Parathyroid adenoma (tissue), 2 donors: ENCODE measurements at regions not wholly inside any gene's neighbourhood (a gene's known extent, or its start where the extent isn't known, plus 50 kb on each side); places are given as distances from the start of the nearest gene placed in this dataset.

Experiments used
- H2AFZ ChIP-seq: fragments of 300-600 bp; sonication (generic); one replicate; pipeline ENCODE4 v1.7.0; 2017; ENCODE audit warnings: antibody characterized with exemption, mild to moderate bottlenecking
- H3K27ac ChIP-seq: fragments of 300-600 bp; sonication (generic); one replicate; pipeline ENCODE4 v1.7.0; 2017
- H3K27me3 ChIP-seq: fragments of 300-600 bp; sonication (generic); one replicate; pipeline ENCODE4 v1.7.0; 2017; ENCODE audit warnings: low read length; ENCODE audit not compliant: control insufficient read depth, insufficient read depth
- H3K36me3 ChIP-seq: fragments of 300-600 bp; sonication (generic); one replicate; pipeline ENCODE4 v1.7.0; 2017; ENCODE audit warnings: low read length; ENCODE audit not compliant: control insufficient read depth, insufficient read depth
- H3K4me1 ChIP-seq: fragments of 300-600 bp; sonication (generic); one replicate; pipeline ENCODE4 v1.7.0; 2017; ENCODE audit warnings: control low read depth
- H3K4me2 ChIP-seq: fragments of 300-600 bp; sonication (generic); one replicate; pipeline ENCODE4 v1.7.0; 2017; ENCODE audit warnings: low read length
- H3K4me3 ChIP-seq: fragments of 300-600 bp; sonication (generic); one replicate; pipeline ENCODE4 v1.7.0; 2017; ENCODE audit warnings: low read depth, low read length
- H3K79me2 ChIP-seq: fragments of 300-600 bp; sonication (generic); one replicate; pipeline ENCODE4 v1.7.0; 2017; ENCODE audit warnings: control low read depth
- H3K9ac ChIP-seq: fragments of 300-600 bp; sonication (generic); one replicate; pipeline ENCODE4 v1.7.0; 2017; ENCODE audit warnings: mild to moderate bottlenecking
- H3K9me3 ChIP-seq: fragments of 300-600 bp; sonication (generic); one replicate; pipeline ENCODE4 v1.7.0; 2017; ENCODE audit warnings: low read length; ENCODE audit not compliant: control insufficient read depth
- CTCF ChIP-seq: fragments of 300-600 bp; sonication (generic); IDR thresholded peaks from one replicate; pipeline ENCODE4 v1.7.0; 2017; ENCODE audit warnings: antibody characterized with exemption, mild to moderate bottlenecking
- donor health status: primary hyperparathyroidism.

- Histone ChIP-seq H3K27me3 (no peaks in the 10 kb centered on the region), H3K4me1 (no peaks in the 10 kb centered on the region), H3K79me2 (no peaks in the 10 kb centered on the region), H3K4me2 (no peak overlapping the region), H3K9ac (no peak overlapping the region), H3K9me3 (no peaks in the 10 kb centered on the region), H3K4me3 (no peak overlapping the region), H3K36me3 (no peaks in the 10 kb centered on the region), H2AFZ (no peak overlapping the region), H3K27ac (no peak overlapping the region)
- TF ChIP-seq CTCF: no peak
Observed at GRCh38 chr18:57969824-57970223, 74.2 kb upstream of the NEDD4L start.

- H3K4me3 ChIP-seq: no peak overlapping the region
- H3K79me2 ChIP-seq: no peaks in the 10 kb centered on the region
- H3K4me2 ChIP-seq: no peak overlapping the region
- H3K36me3 ChIP-seq: no peaks in the 10 kb centered on the region
- H3K9me3 ChIP-seq: no peaks in the 10 kb centered on the region
- H3K27me3 ChIP-seq: no peaks in the 10 kb centered on the region
- no peak overlapping the region for H3K9ac ChIP-seq
- no peaks in the 10 kb centered on the region for H3K4me1 ChIP-seq
- H3K27ac ChIP-seq: no peak overlapping the region
- no peak for TF ChIP-seq CTCF
- no peak overlapping the region for H2AFZ ChIP-seq
Observed at GRCh38 chr18:57965246-57965645, 78.8 kb upstream of the NEDD4L start.

GRCh38 chr18:57961876-57962505, 82.0 kb upstream of the NEDD4L start:
- Histone ChIP-seq H3K27me3 (no peaks in the 10 kb centered on the region), H3K36me3 (no peaks in the 10 kb centered on the region), H3K4me3 (no peak overlapping the region), H3K27ac (no peak overlapping the region), H3K9ac (no peak overlapping the region), H3K4me2 (no peak overlapping the region), H3K4me1 (no peaks in the 10 kb centered on the region), H3K79me2 (no peaks in the 10 kb centered on the region), H2AFZ (no peak overlapping the region), H3K9me3 (no peaks in the 10 kb centered on the region)
- no peak for TF ChIP-seq CTCF

GRCh38 chr18:57961411-57961810, 82.6 kb upstream of the NEDD4L start:
- Histone ChIP-seq H3K9ac (no peak overlapping the region), H3K36me3 (no peaks in the 10 kb centered on the region), H3K4me3 (no peak overlapping the region), H3K4me2 (no peak overlapping the region), H2AFZ (no peak overlapping the region), H3K9me3 (no peaks in the 10 kb centered on the region), H3K4me1 (no peaks in the 10 kb centered on the region), H3K27me3 (no peaks in the 10 kb centered on the region), H3K27ac (no peak overlapping the region), H3K79me2 (no peaks in the 10 kb centered on the region)
- TF ChIP-seq CTCF: no peak

GRCh38 chr18:57959278-57959677, 84.7 kb upstream of the NEDD4L start:
- Histone ChIP-seq H3K27me3 (no peaks in the 10 kb centered on the region), H3K9me3 (no peaks in the 10 kb centered on the region), H3K4me2 (no peak overlapping the region), H3K27ac (no peak overlapping the region), H3K9ac (no peak overlapping the region), H2AFZ (no peak overlapping the region), H3K4me1 (no peaks in the 10 kb centered on the region), H3K36me3 (no peaks in the 10 kb centered on the region), H3K79me2 (no peaks in the 10 kb centered on the region), H3K4me3 (no peak overlapping the region)
- peak; percentile 19 for TF ChIP-seq CTCF
